WERI-Rb-1 (cell line): ENCODE measurements at regions not wholly inside any gene's neighbourhood (a gene's known extent, or its start where the extent isn't known, plus 50 kb on each side); places are given as distances from the start of the nearest gene placed in this dataset.

Experiments
- DNase-seq: peaks from one replicate; pipeline ENCODE4 v3.0.0-alpha.2; 2020
- H3K27ac ChIP-seq: fragments of 250-450 bp; sonication (Bioruptor Pico); 2 replicates; pipeline ENCODE4 v1.5.1; 2020; ENCODE audit warnings: mild to moderate bottlenecking, moderate library complexity
- H3K27me3 ChIP-seq: fragments of 250-450 bp; sonication (Bioruptor Pico); 2 replicates; pipeline ENCODE4 v1.5.1; 2021; ENCODE audit warnings: mild to moderate bottlenecking, low read depth, moderate library complexity; ENCODE audit not compliant: insufficient read depth, severe bottlenecking
- H3K36me3 ChIP-seq: fragments of 250-450 bp; sonication (Bioruptor Pico); 2 replicates; pipeline ENCODE4 v1.5.1; 2020; ENCODE audit warnings: mild to moderate bottlenecking, moderate library complexity
- H3K4me3 ChIP-seq: 2 replicates; pipeline ENCODE4 v1.5.1; 2011; ENCODE audit warnings: low read depth, mild to moderate bottlenecking, control low read depth, low read length
- H3K9me3 ChIP-seq: fragments of 250-450 bp; sonication (Bioruptor Pico); 2 replicates; pipeline ENCODE4 v1.5.1; 2021; ENCODE audit warnings: mild to moderate bottlenecking, moderate library complexity; ENCODE audit not compliant: severe bottlenecking
- TF ChIP-seq, protein P1 (sequence below): IDR thresholded peaks from 2 replicates; pipeline ENCODE4 v1.5.1; 2011; ENCODE audit warnings: low read depth, mild to moderate bottlenecking, control low read depth, inconsistent platforms, low read length

DNA sequence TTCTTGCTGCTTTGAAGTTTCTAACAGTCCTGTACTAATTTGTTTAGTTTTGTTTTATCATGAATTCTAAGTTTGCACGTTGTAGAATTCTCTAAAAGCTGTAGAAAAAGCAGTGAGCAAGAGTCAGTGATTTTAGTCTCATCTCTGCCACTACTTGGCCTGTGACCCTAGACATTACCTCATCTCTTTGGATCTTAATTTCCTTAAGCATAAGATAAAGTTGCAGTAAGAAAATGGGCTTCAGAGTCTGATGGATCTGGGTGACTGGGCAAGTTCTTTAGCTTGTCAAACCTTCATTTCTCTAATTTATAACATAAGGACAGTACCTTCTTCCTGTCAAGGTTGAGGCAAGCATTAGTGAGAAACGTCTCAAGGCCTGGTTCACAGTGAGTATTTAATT, 247.9 kb downstream of the DMRT2 start:
- DNase-seq, result no peak
- no peaks in the 10 kb centered on the region for H3K9me3 ChIP-seq
- H3K4me3 ChIP-seq, result no peak overlapping the region
- H3K27ac ChIP-seq, result no peak overlapping the region
- TF ChIP-seq, protein P1, sequence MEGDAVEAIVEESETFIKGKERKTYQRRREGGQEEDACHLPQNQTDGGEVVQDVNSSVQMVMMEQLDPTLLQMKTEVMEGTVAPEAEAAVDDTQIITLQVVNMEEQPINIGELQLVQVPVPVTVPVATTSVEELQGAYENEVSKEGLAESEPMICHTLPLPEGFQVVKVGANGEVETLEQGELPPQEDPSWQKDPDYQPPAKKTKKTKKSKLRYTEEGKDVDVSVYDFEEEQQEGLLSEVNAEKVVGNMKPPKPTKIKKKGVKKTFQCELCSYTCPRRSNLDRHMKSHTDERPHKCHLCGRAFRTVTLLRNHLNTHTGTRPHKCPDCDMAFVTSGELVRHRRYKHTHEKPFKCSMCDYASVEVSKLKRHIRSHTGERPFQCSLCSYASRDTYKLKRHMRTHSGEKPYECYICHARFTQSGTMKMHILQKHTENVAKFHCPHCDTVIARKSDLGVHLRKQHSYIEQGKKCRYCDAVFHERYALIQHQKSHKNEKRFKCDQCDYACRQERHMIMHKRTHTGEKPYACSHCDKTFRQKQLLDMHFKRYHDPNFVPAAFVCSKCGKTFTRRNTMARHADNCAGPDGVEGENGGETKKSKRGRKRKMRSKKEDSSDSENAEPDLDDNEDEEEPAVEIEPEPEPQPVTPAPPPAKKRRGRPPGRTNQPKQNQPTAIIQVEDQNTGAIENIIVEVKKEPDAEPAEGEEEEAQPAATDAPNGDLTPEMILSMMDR, result no peak
- no peaks in the 10 kb centered on the region for H3K36me3 ChIP-seq
- peaks cover 45% of the 10 kb centered on the region for H3K27me3 ChIP-seq

GRCh38 chr9:1300941-1301340, 250.8 kb downstream of the DMRT2 start:
- no peak overlapping the region for H3K27ac ChIP-seq
- H3K36me3 ChIP-seq, result no peaks in the 10 kb centered on the region
- H3K9me3 ChIP-seq, result no peaks in the 10 kb centered on the region
- TF ChIP-seq, protein P1, result no peak
- peaks cover 50% of the 10 kb centered on the region for H3K27me3 ChIP-seq
- DNase-seq, result no peak
- no peak overlapping the region for H3K4me3 ChIP-seq

DNA sequence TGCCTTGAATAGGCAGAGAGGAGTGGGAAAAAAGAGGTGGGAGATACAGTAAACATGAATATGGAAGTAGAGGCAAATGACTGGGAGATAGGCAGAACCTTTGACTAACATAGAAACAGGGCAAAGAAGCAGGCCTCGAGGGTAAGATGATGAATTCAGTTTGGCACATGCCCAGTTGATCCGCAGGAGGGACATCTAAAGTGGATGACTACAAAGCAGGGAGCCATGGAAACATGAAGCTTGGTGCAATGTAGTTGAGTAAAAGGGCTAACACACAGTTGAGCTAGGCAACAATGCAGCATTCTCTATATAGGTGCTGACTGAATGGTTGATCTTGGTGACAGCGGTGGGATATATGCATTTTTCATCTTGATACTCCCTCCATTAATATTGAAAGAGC, 253.8 kb downstream of the DMRT2 start:
- DNase-seq, result no peak
- Histone ChIP-seq H3K27me3 (peaks cover 50% of the 10 kb centered on the region), H3K27ac (no peak overlapping the region), H3K9me3 (no peaks in the 10 kb centered on the region), H3K36me3 (no peaks in the 10 kb centered on the region), H3K4me3 (no peak overlapping the region)
- TF ChIP-seq, protein P1, result no peak

GRCh38 chr9:1311462-1312042, 261.4 kb downstream of the DMRT2 start:
- TF ChIP-seq, protein P1, result no peak
- no peak overlapping the region for H3K27ac ChIP-seq
- H3K4me3 ChIP-seq, result no peak overlapping the region
- DNase-seq, result no peak
- peaks cover 54% of the 10 kb centered on the region for H3K27me3 ChIP-seq
- no peaks in the 10 kb centered on the region for H3K36me3 ChIP-seq
- H3K9me3 ChIP-seq, result no peaks in the 10 kb centered on the region

DNA sequence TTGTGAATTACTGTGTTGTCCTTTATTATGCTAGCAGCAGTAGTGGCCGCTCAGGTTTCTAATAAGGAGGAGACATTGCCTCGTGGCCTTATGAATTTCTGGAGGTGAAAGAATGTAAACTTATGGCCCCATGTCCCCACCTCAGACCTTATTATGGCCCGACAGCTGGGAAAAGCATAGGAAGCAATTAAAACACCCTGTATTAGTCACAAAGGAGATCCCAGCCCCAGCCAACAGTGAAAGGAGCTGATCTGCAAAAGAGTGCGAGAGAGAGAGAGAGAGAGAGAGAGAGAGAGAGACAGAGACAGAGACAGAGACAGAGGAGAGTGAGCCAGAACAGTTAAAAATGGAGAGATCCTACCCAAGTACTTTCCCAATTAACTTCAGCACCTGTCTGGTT, 269.3 kb downstream of the DMRT2 start:
- no peaks in the 10 kb centered on the region for H3K36me3 ChIP-seq
- H3K27me3 ChIP-seq, result peaks cover 72% of the 10 kb centered on the region
- DNase-seq, result no peak
- H3K9me3 ChIP-seq, result no peaks in the 10 kb centered on the region
- no peak overlapping the region for H3K4me3 ChIP-seq
- H3K27ac ChIP-seq, result no peak overlapping the region
- TF ChIP-seq, protein P1, result no peak

- TF ChIP-seq, protein P1, result no peak
- no peak overlapping the region for H3K27ac ChIP-seq
- H3K27me3 ChIP-seq, result peaks cover 73% of the 10 kb centered on the region
- H3K4me3 ChIP-seq, result no peak overlapping the region
- no peak for DNase-seq
- H3K36me3 ChIP-seq, result no peaks in the 10 kb centered on the region
- H3K9me3 ChIP-seq, result no peaks in the 10 kb centered on the region
These were observed 269.9 kb downstream of the DMRT2 start for GRCh38 chr9:1320051-1320557.
